ENCODE measurements at regions not wholly inside any gene's neighbourhood (a gene's known extent, or its start where the extent isn't known, plus 50 kb on each side); places are given as distances from the start of the nearest gene placed in this dataset.

- TF ChIP-seq CTCF (IDR thresholded peaks at IDR 0.05) (no peak), EP300 (IDR thresholded peaks at IDR 0.05) (no peak), POLR2A (IDR thresholded peaks at IDR 0.05; ENCODE audit: low read depth) (no peak)
Measured at GRCh38 chr4:189096717-189097116, 844.0 kb upstream of the FRG1 start.
